Skeletal muscle tissue (tissue), 3 donors: ENCODE measurements at regions not wholly inside any gene's neighbourhood (a gene's known extent, or its start where the extent isn't known, plus 50 kb on each side); places are given as distances from the start of the nearest gene placed in this dataset.
"Not testable (repeated sequence)": the region's sequence is repeated elsewhere in the genome, so short reads cannot be mapped to it uniquely, and the experiment has no call there.

Source experiments
- H3K27ac ChIP-seq: one replicate; pipeline ENCODE4 v1.7.0; 2013; ENCODE audit warnings: mild to moderate bottlenecking, low read depth, low read length, inconsistent platforms
- H3K27me3 ChIP-seq, 3 donors: one replicate each; pipeline ENCODE4 v1.7.0; 2013; ENCODE audit warnings: low read length in 3 of 3; ENCODE audit not compliant: control insufficient read depth in 3 of 3, insufficient read depth in 3 of 3
- H3K36me3 ChIP-seq, 3 donors: one replicate each; pipeline ENCODE4 v1.7.0; 2013; ENCODE audit warnings: low read length in 3 of 3; ENCODE audit not compliant: control insufficient read depth in 3 of 3, insufficient read depth in 3 of 3
- H3K4me1 ChIP-seq, 3 donors: one replicate each; pipeline ENCODE4 v1.7.0; 2013; ENCODE audit warnings: low read length in 3 of 3, mild to moderate bottlenecking in 3 of 3; ENCODE audit not compliant: control insufficient read depth in 3 of 3, insufficient read depth in 3 of 3
- H3K4me3 ChIP-seq, 3 donors: one replicate each; pipeline ENCODE4 v1.7.0; 2013; ENCODE audit warnings: low read length in 3 of 3
- H3K9ac ChIP-seq, 3 donors: one replicate each; pipeline ENCODE4 v1.7.0; 2013; ENCODE audit warnings: low read length in 3 of 3, mild to moderate bottlenecking in 3 of 3, moderate library complexity in 2 of 3, low read depth in 1 of 3
- H3K9me3 ChIP-seq, 3 donors: one replicate each; pipeline ENCODE4 v1.7.0; 2013; ENCODE audit warnings: low read length in 3 of 3; ENCODE audit not compliant: control insufficient read depth in 3 of 3
- donor health status: Osteomylitis.

DNA sequence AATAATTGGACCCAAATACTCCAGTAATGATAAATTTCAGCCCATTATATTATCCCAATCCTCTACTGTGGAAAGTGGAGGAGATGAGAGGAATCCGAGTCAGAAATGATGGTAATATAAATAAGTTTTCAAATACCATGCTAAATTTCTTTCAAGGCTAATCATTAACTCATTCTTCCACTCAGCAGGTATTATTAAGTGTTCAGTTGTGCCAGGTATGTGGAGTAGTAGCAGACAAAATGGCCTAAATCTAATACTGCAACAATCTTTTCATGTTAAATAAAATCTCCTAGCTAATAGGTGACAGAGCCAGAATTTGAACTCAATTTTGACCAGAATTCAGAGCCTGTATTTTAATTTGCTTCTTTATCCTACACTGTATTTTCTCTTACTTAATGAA, 538.6 kb upstream of the ROBO2 start:
- H3K9me3 ChIP-seq: no peaks in the 10 kb centered on the region
- H3K27ac ChIP-seq: no peak overlapping the region
- no peak overlapping the region for H3K9ac ChIP-seq
- H3K27me3 ChIP-seq: no peaks in the 10 kb centered on the region
- H3K36me3 ChIP-seq: no peaks in the 10 kb centered on the region
- no peaks in the 10 kb centered on the region for H3K4me1 ChIP-seq
- no peak overlapping the region for H3K4me3 ChIP-seq

DNA sequence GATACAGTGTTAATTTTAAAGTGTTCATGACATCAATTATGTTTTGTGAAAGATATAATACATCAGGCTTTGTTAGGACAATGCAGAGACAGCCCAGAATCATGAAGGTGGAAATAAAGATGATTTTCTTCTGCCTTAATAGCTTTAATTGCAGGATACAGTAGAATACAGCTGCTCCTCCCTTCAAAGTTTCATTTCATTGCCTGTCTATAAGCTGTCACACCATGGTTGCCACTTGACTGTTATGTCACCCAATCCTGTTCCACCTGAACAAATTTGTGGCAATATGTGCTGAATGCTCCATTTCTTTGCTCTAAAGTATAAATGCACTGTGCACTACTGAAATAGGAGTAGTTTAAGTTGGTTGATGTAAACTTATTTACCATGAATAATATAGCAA, 537.8 kb upstream of the ROBO2 start:
- H3K36me3 ChIP-seq: no peaks in the 10 kb centered on the region

DNA sequence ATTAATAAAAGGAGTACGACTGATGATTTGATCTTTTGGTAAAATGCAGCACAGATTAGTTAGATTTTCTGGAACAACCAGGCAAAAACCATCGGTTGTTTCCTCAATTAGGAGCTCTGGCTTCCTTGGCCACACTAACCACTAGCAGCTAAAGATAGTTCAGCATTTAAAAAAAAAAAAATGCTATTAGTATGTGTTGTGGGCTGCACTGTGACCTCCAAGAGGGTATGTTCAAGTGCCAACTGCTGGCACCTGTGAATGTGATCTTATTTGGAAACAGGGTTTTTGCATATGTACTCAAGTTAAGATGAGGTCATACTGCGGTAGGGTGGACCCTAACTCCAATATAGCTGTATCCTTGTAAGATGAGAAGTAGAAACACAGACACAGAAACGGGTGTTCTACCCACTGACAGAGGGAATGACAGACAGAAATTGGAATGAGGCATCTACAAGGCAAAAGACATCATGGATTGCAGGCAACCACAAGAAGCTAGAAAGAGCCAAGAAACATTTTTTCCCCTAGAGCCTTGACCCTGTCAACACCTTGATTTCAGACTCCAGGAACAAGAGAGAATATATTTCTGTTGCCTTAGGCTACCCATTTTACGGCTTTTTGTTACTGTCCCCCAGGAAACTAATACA, 534.6 kb upstream of the ROBO2 start:
- Histone ChIP-seq H3K9ac (no peak overlapping the region), H3K4me3 (no peak overlapping the region), H3K9me3 (no peaks in the 10 kb centered on the region), H3K27ac (no peak overlapping the region), H3K36me3 (no peaks in the 10 kb centered on the region), H3K27me3 (no peaks in the 10 kb centered on the region), H3K4me1 (no peaks in the 10 kb centered on the region)

More for the DNA sequence above, 537.8 kb upstream of the ROBO2 start:
- H3K27ac ChIP-seq: no peak overlapping the region
- H3K9ac ChIP-seq: no peak overlapping the region
- no peaks in the 10 kb centered on the region for H3K4me1 ChIP-seq
- no peaks in the 10 kb centered on the region for H3K9me3 ChIP-seq
- no peaks in the 10 kb centered on the region for H3K27me3 ChIP-seq
- no peak overlapping the region for H3K4me3 ChIP-seq

DNA sequence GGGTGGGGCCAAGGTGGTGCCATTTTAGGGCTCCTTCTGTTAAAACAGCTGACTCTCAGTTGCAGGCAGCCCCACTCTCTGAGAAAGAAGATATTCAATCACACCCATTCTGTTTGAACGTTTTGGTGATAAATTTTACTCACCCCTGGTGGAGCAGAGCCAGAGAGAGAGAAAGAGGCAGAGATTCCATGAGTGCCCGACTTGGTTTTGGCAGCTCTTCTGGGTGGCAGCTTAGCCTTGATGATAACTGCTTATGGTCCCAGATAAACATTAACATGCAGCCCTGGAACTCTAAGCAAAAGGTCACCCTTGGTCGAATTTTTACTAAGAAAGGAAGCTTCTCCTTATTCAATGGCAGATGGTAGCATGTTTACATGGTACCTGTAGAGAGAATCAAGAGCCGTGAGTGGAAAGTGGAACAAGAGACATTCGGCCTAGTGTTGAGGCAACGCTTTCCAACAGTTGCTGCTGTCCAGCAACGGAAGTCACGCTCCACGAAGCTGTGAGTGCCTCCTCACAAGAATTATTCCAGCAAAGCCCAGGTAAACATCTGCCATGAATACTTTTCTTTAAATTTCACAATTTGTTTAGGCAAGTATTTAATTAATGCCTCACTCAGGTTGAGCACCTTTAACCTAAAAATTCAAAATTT, 530.6 kb upstream of the ROBO2 start:
- Histone ChIP-seq H3K9me3 (no peaks in the 10 kb centered on the region), H3K9ac (no peak overlapping the region), H3K36me3 (no peaks in the 10 kb centered on the region), H3K4me3 (no peak overlapping the region), H3K27me3 (no peaks in the 10 kb centered on the region), H3K27ac (no peak overlapping the region), H3K4me1 (no peaks in the 10 kb centered on the region)

DNA sequence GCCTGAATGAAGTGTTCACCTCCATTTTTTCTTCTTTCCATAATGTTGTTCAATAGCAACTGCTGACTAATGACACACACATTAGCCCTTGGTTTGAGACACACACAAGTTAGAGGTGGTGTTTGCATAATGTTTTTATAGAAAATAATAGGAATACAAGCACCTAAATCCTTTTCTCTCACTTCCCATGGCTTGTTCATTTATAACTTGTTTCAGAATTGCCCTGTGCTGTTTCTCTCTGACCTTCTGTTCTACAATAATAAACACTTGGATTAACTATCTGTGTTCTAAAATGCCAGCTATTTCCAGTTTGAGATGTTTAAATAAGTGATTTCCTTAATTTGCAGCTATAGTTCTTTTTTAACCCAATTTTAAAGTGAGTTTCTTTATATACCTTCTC, 525.1 kb upstream of the ROBO2 start:
- Histone ChIP-seq H3K36me3 (no peaks in the 10 kb centered on the region), H3K4me3 (no peak overlapping the region), H3K9ac (no peak overlapping the region), H3K4me1 (no peaks in the 10 kb centered on the region), H3K27me3 (no peaks in the 10 kb centered on the region), H3K9me3 (no peaks in the 10 kb centered on the region), H3K27ac (no peak overlapping the region)

DNA sequence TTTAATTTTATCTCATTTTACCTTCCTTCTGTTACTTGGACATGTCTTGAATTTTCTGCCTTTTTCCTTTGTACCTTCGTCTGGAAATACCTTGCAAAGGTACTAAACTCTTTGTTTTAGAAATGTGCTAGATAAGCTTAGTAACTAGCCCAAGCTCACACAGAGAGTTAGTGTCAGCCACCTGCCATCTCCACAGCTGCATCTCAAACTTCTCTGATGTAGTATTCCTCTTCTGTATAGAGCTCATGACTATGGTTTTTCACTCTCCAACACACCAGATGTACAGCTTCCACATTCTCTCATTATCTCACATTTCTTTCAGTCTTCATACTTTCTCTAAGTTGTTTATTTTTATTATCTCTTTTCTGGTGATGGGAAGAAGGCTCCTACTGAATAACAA, 516.6 kb upstream of the ROBO2 start:
- Histone ChIP-seq H3K27ac (no peak overlapping the region), H3K9me3 (no peaks in the 10 kb centered on the region)

DNA sequence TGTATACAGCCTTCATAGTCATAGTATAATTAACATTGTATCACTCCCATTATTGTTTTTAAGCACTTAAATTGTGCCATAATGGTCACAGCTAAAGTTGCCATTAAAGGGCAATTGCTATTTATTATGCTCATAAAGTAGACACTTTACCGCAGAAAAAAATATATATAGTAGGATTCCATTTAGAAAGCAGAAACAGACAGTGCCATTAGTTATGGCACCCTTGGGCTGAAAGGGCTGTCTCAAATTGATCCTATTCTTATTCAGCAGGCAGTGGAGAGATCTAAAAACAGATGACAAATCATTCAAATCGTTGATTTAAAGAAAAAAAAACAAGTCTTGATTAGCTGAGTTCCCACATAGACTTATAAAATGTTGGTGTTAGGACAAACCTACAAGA, 514.2 kb upstream of the ROBO2 start:
- no peaks in the 10 kb centered on the region for H3K36me3 ChIP-seq
- no peaks in the 10 kb centered on the region for H3K27me3 ChIP-seq
- no peaks in the 10 kb centered on the region for H3K9me3 ChIP-seq
- H3K4me3 ChIP-seq: no peak overlapping the region
- no peaks in the 10 kb centered on the region for H3K4me1 ChIP-seq
- no peak overlapping the region for H3K27ac ChIP-seq
- H3K9ac ChIP-seq: no peak overlapping the region

More for the DNA sequence above, 516.6 kb upstream of the ROBO2 start:
- Histone ChIP-seq H3K9ac (no peak overlapping the region), H3K36me3 (no peaks in the 10 kb centered on the region), H3K4me1 (no peaks in the 10 kb centered on the region), H3K4me3 (no peak overlapping the region), H3K27me3 (no peaks in the 10 kb centered on the region)

DNA sequence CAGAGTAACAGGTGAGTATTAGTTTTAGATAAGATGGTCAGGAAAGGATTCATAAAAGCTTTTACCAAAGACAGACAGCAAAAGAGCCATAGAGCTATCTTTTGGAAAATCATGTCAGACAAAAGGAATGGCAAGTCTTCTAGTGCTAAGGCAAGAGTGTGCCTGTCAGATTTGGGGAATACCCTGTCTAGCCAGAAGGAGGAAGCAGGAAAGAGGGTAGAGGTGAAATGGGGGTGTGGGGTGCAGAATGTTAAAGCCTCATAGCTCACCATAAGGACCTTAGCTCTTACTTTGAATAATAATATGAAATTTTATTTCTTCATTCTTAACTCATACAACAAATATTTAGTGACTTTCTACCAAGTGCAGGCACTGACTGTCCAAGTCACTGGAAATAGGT, 512.1 kb upstream of the ROBO2 start:
- H3K9me3 ChIP-seq: no peaks in the 10 kb centered on the region
- H3K27ac ChIP-seq: no peak overlapping the region
- H3K4me1 ChIP-seq: no peaks in the 10 kb centered on the region
- no peak overlapping the region for H3K9ac ChIP-seq
- H3K27me3 ChIP-seq: no peaks in the 10 kb centered on the region
- no peaks in the 10 kb centered on the region for H3K36me3 ChIP-seq
- no peak overlapping the region for H3K4me3 ChIP-seq

DNA sequence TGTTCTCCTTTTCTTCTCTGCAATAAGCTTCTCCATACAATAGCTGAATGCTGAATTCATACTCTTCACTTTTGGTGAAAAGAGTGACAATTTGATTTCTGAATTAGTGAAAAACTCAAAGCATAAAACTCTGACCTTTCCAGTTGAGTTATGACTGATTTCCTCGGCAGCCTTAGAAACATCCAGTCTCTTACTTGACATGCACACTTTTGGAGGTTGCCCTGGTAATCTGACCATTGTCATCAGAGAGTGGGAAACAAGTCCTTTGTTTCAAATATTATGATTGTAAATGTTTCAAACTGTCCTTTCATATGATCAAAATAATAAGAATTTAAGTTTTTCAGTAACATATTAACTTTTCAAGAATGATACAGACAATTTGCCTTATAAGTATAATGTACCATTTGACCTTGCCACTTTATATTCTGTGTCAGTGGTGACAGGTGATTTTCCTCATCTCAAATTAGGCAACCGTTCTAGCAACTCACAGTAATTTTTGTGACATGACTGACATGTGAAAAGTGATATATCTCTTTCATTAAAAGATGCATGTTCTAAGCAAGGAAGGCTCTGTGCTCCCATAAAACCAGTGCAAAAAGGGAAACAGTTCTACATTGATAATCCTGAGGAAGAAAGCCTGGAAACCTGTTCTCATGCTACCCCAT, 507.6 kb upstream of the ROBO2 start:
- H3K27me3 ChIP-seq: no peaks in the 10 kb centered on the region
- H3K9ac ChIP-seq: no peak overlapping the region
- no peaks in the 10 kb centered on the region for H3K36me3 ChIP-seq
- no peaks in the 10 kb centered on the region for H3K4me1 ChIP-seq
- H3K4me3 ChIP-seq: no peak overlapping the region
- no peaks in the 10 kb centered on the region for H3K9me3 ChIP-seq
- no peak overlapping the region for H3K27ac ChIP-seq

DNA sequence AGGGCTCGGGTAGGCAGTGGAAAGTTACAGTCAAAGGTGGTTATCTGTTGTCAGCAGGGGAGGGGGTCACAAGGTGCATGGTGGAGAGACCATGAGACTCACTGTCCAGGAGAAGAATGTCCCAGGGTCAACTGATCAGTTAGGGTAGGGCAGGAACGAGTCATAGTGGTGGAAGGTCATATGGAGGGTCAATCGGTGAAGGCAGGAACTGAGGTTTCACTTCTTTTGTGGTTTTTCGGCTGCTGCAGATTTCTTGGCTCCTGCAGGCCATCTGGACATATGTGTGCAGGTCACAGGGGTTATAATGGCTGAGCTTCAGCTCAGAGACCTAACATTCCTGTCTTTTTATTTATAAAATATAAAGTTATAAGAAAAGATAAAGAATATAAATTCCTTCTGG, 506.2 kb upstream of the ROBO2 start:
- H3K27me3 ChIP-seq, H3K4me1 ChIP-seq, H3K9ac ChIP-seq, H3K36me3 ChIP-seq, H3K27ac ChIP-seq, H3K4me3 ChIP-seq, H3K9me3 ChIP-seq: not testable (repeated sequence)
